ENCODE measurements at regions not wholly inside any gene's neighbourhood (a gene's known extent, or its start where the extent isn't known, plus 50 kb on each side); places are given as distances from the start of the nearest gene placed in this dataset.

GRCh38 chr6:156599366-156599765 lies 177.8 kb upstream of the ARID1B start:
- no peak for TF ChIP-seq CTCF (IDR thresholded peaks at IDR 0.05)
- no peak for TF ChIP-seq EP300 (IDR thresholded peaks at IDR 0.05; ENCODE audit: low read depth)
- TF ChIP-seq POLR2A (IDR thresholded peaks at IDR 0.05): no peak
